DOHH2 (cell line): ENCODE measurements at regions not wholly inside any gene's neighbourhood (a gene's known extent, or its start where the extent isn't known, plus 50 kb on each side); places are given as distances from the start of the nearest gene placed in this dataset.

Experiments used
- EZH2phosphoT487 ChIP-seq: fragments of 200-600 bp; sonication (generic); IDR thresholded peaks from 2 replicates; pipeline ENCODE4 v1.6.1; 2017; ENCODE audit warnings: borderline replicate concordance, mild to moderate bottlenecking, antibody characterized with exemption, low read length, moderate library complexity, mixed read lengths
- TF ChIP-seq, protein P1 (sequence below): fragments of 200-600 bp; sonication (generic); IDR thresholded peaks from one replicate; pipeline ENCODE4 v1.5.1; 2014; ENCODE audit warnings: antibody characterized with exemption, mild to moderate bottlenecking, low read depth, low read length; ENCODE audit not compliant: poor library complexity, severe bottlenecking

DNA sequence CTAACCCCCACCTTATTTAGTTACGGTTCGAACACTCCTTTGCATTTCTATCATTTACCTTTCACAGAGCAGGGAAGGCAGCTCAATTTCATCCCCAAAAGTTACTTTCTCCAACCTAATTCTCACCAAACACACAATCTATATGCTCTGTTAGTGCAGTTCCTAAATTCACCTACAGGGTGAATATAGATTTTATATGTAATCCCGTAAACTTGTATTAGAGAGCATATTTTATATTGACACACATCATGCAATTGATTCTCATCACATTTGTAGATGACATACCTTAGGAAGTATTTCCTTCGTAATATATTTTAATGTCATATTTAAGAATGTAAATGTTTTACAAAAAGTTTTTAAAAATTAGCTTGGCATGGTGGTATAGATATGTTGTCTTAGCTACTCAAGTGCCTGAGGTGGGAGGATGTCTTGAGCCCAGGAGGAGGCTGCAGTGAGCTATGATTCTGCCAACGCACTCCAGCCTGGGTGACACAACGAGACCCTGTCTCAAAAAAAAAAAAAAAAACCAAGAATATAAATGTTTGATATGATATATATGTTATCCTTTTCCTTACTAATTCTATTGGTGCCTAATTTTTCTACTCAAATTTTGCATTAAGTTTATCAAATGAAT is 57.3 kb upstream of the TNFRSF19 start:
- TF ChIP-seq, protein P1, sequence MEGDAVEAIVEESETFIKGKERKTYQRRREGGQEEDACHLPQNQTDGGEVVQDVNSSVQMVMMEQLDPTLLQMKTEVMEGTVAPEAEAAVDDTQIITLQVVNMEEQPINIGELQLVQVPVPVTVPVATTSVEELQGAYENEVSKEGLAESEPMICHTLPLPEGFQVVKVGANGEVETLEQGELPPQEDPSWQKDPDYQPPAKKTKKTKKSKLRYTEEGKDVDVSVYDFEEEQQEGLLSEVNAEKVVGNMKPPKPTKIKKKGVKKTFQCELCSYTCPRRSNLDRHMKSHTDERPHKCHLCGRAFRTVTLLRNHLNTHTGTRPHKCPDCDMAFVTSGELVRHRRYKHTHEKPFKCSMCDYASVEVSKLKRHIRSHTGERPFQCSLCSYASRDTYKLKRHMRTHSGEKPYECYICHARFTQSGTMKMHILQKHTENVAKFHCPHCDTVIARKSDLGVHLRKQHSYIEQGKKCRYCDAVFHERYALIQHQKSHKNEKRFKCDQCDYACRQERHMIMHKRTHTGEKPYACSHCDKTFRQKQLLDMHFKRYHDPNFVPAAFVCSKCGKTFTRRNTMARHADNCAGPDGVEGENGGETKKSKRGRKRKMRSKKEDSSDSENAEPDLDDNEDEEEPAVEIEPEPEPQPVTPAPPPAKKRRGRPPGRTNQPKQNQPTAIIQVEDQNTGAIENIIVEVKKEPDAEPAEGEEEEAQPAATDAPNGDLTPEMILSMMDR, result peak; percentile 20
- no peak for TF ChIP-seq EZH2phosphoT487
